ENCODE measurements at regions not wholly inside any gene's neighbourhood (a gene's known extent, or its start where the extent isn't known, plus 50 kb on each side); places are given as distances from the start of the nearest gene placed in this dataset.

GRCh38 chr9:99746406-99746805 is 75.3 kb upstream of the NR4A3 start:
- ChIA-PET CTCF (ENCODE audit: partially characterized antibody) (no interaction called here), POLR2A (ENCODE audit: partially characterized antibody) (no interaction called here)
- no peak overlapping the region for H3K56ac ChIP-seq (replicated peaks; ENCODE audit: insufficient read length, low read depth, low read length)
- no peak overlapping the region for H4K91ac ChIP-seq (replicated peaks; ENCODE audit: insufficient read length, low read length)
- H3K9me3 ChIP-seq (ENCODE audit: insufficient read depth in 2 of 2, low read depth in 1 of 2, low read length in 1 of 2), result no peaks in the 10 kb centered on the region
- H2BK20ac ChIP-seq (ENCODE audit: low read length), result no peak overlapping the region
- H2BK5ac ChIP-seq (ENCODE audit: low read depth, low read length), result no peak overlapping the region
- H3K4me3 ChIP-seq (ENCODE audit: extremely low read depth in 1 of 4, insufficient read depth in 2 of 4, low read depth in 3 of 4, low read length in 4 of 4), result no peak overlapping the region
- H3K9ac ChIP-seq (replicated peaks in 1 of 4; ENCODE audit: extremely low read depth in 1 of 4, low read depth in 3 of 4, low read length in 3 of 4), result no peak overlapping the region
- no peak overlapping the region for H2BK15ac ChIP-seq (ENCODE audit: low read length)
- no peak overlapping the region for H2BK120ac ChIP-seq (replicated peaks; ENCODE audit: low read depth, low read length)
- no peak overlapping the region for H4K8ac ChIP-seq (ENCODE audit: extremely low read depth, insufficient read depth, low read length)
- no peak overlapping the region for H3K4ac ChIP-seq (replicated peaks; ENCODE audit: insufficient read length, low read depth, low read length)
- no peak overlapping the region for H3K23ac ChIP-seq (ENCODE audit: insufficient read length)
- H3K27me3 ChIP-seq (replicated peaks in 1 of 4; ENCODE audit: control insufficient read depth in 3 of 4, extremely low read depth in 1 of 4, insufficient read depth in 3 of 4, low read length in 3 of 4), result no peaks in the 10 kb centered on the region
- no peaks in the 10 kb centered on the region for H3K79me2 ChIP-seq (ENCODE audit: control insufficient read depth in 1 of 2, insufficient read depth in 2 of 2, low read length in 2 of 2)
- H2BK12ac ChIP-seq (ENCODE audit: low read depth, low read length), result no peak overlapping the region
- TF ChIP-seq SUZ12 (IDR thresholded peaks at IDR 0.05; ENCODE audit: low read length) (no peak), MAFK (IDR thresholded peaks at IDR 0.05; ENCODE audit: low read depth, low read length) (no peak), POU5F1 (IDR thresholded peaks at IDR 0.05; ENCODE audit: low read depth, low read length) (no peak), GTF2F1 (IDR thresholded peaks at IDR 0.05; ENCODE audit: borderline replicate concordance, low read depth, low read length) (no peak)
- H3K14ac ChIP-seq (ENCODE audit: insufficient read length), result no peak overlapping the region
- no peaks in the 10 kb centered on the region for H3K36me3 ChIP-seq (ENCODE audit: control insufficient read depth in 2 of 4, insufficient read depth in 4 of 4, low read length in 3 of 4)
- no peak overlapping the region for H2AK5ac ChIP-seq (ENCODE audit: low read depth, low read length)
- no peak overlapping the region for H2AFZ ChIP-seq (ENCODE audit: low read length)
- no peak overlapping the region for H3K18ac ChIP-seq (ENCODE audit: extremely low read depth, low read length)
- 96% methylated on average over 1 of the region's 1 CpG; no CpG with 5 or more reads in 1 of the 2 experiments for WGBS, 2 experiments (ENCODE audit: extremely low coverage in 1 of 2, insufficient coverage in 1 of 2, insufficient read length in 1 of 2, insufficient replicate concordance in 2 of 2, low coverage in 1 of 2, low lambda C conversion rate in 2 of 2, missing lambda C conversion rate in 1 of 2)
- peaks cover 0 to 4% (median 0%) of the 10 kb centered on the region in 4 experiments; a peak in 2 of 7 replicates for H3K4me1 ChIP-seq (replicated peaks in 1 of 4; ENCODE audit: control insufficient read depth in 3 of 4, insufficient read depth in 4 of 4, low read length in 3 of 4)
- no peak overlapping the region for H4K5ac ChIP-seq (ENCODE audit: insufficient read length, low read depth, low read length)
- no peak for DNase-seq (ENCODE audit: low read depth in 1 of 2, low spot score in 2 of 2)
- H3K79me1 ChIP-seq (ENCODE audit: low read depth, low read length), result no peaks in the 10 kb centered on the region
- no peaks in the 10 kb centered on the region for H3K23me2 ChIP-seq (ENCODE audit: low read depth, low read length)
- no peaks in the 10 kb centered on the region for H4K20me1 ChIP-seq (replicated peaks in 1 of 2; ENCODE audit: control insufficient read depth in 1 of 2, insufficient read depth in 2 of 2, low read length in 2 of 2)
- H3K4me2 ChIP-seq (ENCODE audit: insufficient read depth in 1 of 2, low read depth in 2 of 2, low read length in 2 of 2), result no peak overlapping the region
- no peak overlapping the region for H3K27ac ChIP-seq (ENCODE audit: low read depth, low read length)
- no peak for FAIRE-seq
